H1 (cell line): ENCODE measurements at regions not wholly inside any gene's neighbourhood (a gene's known extent, or its start where the extent isn't known, plus 50 kb on each side); places are given as distances from the start of the nearest gene placed in this dataset.
A peak's percentile ranks its signal among the peaks of the same experiment; 100 is the strongest.

ENCODE experiments used
- CTCF ChIA-PET: fragments of 300-600 bp; sonication (Branson Sonifier 250); formaldehyde crosslinking; loops from one replicate; lab custom pipeline; 2021; ENCODE audit not compliant: partially characterized antibody; lab: Charles Lee
- POLR2A ChIA-PET: fragments of 300-600 bp; sonication (Branson Sonifier 250); formaldehyde crosslinking; loops from one replicate; lab custom pipeline; 2021; ENCODE audit warnings: inconsistent platforms; ENCODE audit not compliant: partially characterized antibody; lab: Charles Lee
- DNase-seq, 2 experiments: peaks; one replicate each; pipeline versions ENCODE4 v3.0.0 to v3.0.0-alpha.2; 2010 to 2022; ENCODE audit warnings: low spot score in 2 of 2, low read depth in 1 of 2, mixed read lengths in 1 of 2
- FAIRE-seq: peaks from 2 replicates; lab custom pipeline; 2011; peaks lifted over from hg19 to GRCh38; lab: Jason Lieb, UNC
- H2AFZ ChIP-seq: 2 replicates; pipeline ENCODE4 v1.8.1; 2012; ENCODE audit warnings: low read length, inconsistent platforms
- H2AK5ac ChIP-seq: 2 replicates; pipeline ENCODE4 v1.6.1; 2013; ENCODE audit warnings: low read depth, low read length
- H2BK120ac ChIP-seq: replicated peaks from 2 replicates; pipeline ENCODE3; 2013; ENCODE audit warnings: low read depth, low read length, inconsistent platforms
- H2BK12ac ChIP-seq: 2 replicates; pipeline ENCODE4 v1.6.1; 2013; ENCODE audit warnings: low read depth, low read length
- H2BK15ac ChIP-seq: 2 replicates; pipeline ENCODE4 v1.6.1; 2013; ENCODE audit warnings: low read length
- H2BK20ac ChIP-seq: 2 replicates; pipeline ENCODE4 v1.6.1; 2013; ENCODE audit warnings: low read length
- H2BK5ac ChIP-seq: 2 replicates; pipeline ENCODE4 v1.6.1; 2013; ENCODE audit warnings: low read depth, low read length
- H3K14ac ChIP-seq: 2 replicates; pipeline ENCODE4 v1.6.1; 2013; ENCODE audit warnings: inconsistent platforms; ENCODE audit not compliant: insufficient read length
- H3K18ac ChIP-seq: 2 replicates; pipeline ENCODE4 v1.6.1; 2013; ENCODE audit warnings: low read length; ENCODE audit errors: extremely low read depth
- H3K23ac ChIP-seq: 2 replicates; pipeline ENCODE4 v1.6.1; 2013; ENCODE audit warnings: inconsistent platforms; ENCODE audit not compliant: insufficient read length
- H3K23me2 ChIP-seq: 2 replicates; pipeline ENCODE4 v1.6.1; 2013; ENCODE audit warnings: low read depth, low read length
- H3K27ac ChIP-seq: 2 replicates; pipeline ENCODE4 v1.6.1; 2011; ENCODE audit warnings: low read depth, low read length, inconsistent platforms
- H3K27me3 ChIP-seq, 4 experiments: replicated peaks in 1 of 4; 1 replicate in 1 of 4; 2 replicates in 3 of 4; pipeline versions ENCODE4 v1.6.1 to v1.8.1; 2011 to 2013; ENCODE audit warnings: low read length in 3 of 4, mild to moderate bottlenecking in 3 of 4, inconsistent platforms in 2 of 4, mixed read lengths in 2 of 4, moderate library complexity in 1 of 4; ENCODE audit not compliant: control insufficient read depth in 3 of 4, insufficient read depth in 3 of 4; ENCODE audit errors: extremely low read depth in 1 of 4
- H3K36me3 ChIP-seq, 4 experiments: 2 replicates each; pipeline versions ENCODE4 v1.6.1 to v1.8.1; 2011 to 2013; ENCODE audit warnings: mild to moderate bottlenecking in 4 of 4, low read length in 3 of 4, moderate library complexity in 2 of 4, control low read depth in 1 of 4, inconsistent platforms in 1 of 4; ENCODE audit not compliant: insufficient read depth in 4 of 4, control insufficient read depth in 2 of 4
- H3K4ac ChIP-seq: replicated peaks from 2 replicates; pipeline ENCODE3; 2013; ENCODE audit warnings: low read length, low read depth, mixed read lengths, inconsistent platforms; ENCODE audit not compliant: insufficient read length
- H3K4me1 ChIP-seq, 4 experiments: replicated peaks in 1 of 4; 1 replicate in 1 of 4; 2 replicates in 3 of 4; pipeline versions ENCODE4 v1.6.1 to v1.8.1; 2011 to 2013; ENCODE audit warnings: low read length in 3 of 4, inconsistent platforms in 2 of 4, mixed read lengths in 1 of 4; ENCODE audit not compliant: insufficient read depth in 4 of 4, control insufficient read depth in 3 of 4
- H3K4me2 ChIP-seq, 2 experiments: 2 replicates each; pipeline versions ENCODE4 v1.6.1 to v1.8.1; 2011 to 2013; ENCODE audit warnings: low read depth in 2 of 2, low read length in 2 of 2, control low read depth in 1 of 2, inconsistent platforms in 1 of 2, mild to moderate bottlenecking in 1 of 2; ENCODE audit not compliant: insufficient read depth in 1 of 2
- H3K4me3 ChIP-seq, 4 experiments: fragments of 200-600, 300-600 bp in 1 of 4; sonication (generic), shearing (Covaris generic), sonication (Bioruptor Twin) in 1 of 4; 2 replicates each; pipeline versions ENCODE4 v1.5.1 to v1.8.1; 2011 to 2016; ENCODE audit warnings: low read length in 4 of 4, low read depth in 3 of 4, control low read depth in 2 of 4, inconsistent platforms in 2 of 4, mild to moderate bottlenecking in 2 of 4, mixed read lengths in 1 of 4, moderate library complexity in 1 of 4; ENCODE audit not compliant: insufficient read depth in 2 of 4; ENCODE audit errors: extremely low read depth in 1 of 4
- H3K56ac ChIP-seq: replicated peaks from 2 replicates; pipeline ENCODE3; 2013; ENCODE audit warnings: low read depth, mild to moderate bottlenecking, mixed read lengths, low read length, inconsistent platforms; ENCODE audit not compliant: insufficient read length
- H3K79me1 ChIP-seq: 2 replicates; pipeline ENCODE4 v1.6.1; 2013; ENCODE audit warnings: low read depth, low read length, control low read depth
- H3K79me2 ChIP-seq, 2 experiments: 2 replicates each; pipeline versions ENCODE4 v1.6.1 to v1.8.1; 2012 to 2013; ENCODE audit warnings: low read length in 2 of 2, mild to moderate bottlenecking in 2 of 2, inconsistent platforms in 1 of 2; ENCODE audit not compliant: insufficient read depth in 2 of 2, control insufficient read depth in 1 of 2
- H3K9ac ChIP-seq, 4 experiments: replicated peaks in 1 of 4; 1 replicate in 1 of 4; 2 replicates in 3 of 4; pipeline versions ENCODE4 v1.6.1 to v1.8.1; 2011 to 2013; ENCODE audit warnings: low read depth in 3 of 4, low read length in 3 of 4, control low read depth in 2 of 4, mild to moderate bottlenecking in 2 of 4, moderate library complexity in 2 of 4, inconsistent platforms in 1 of 4; ENCODE audit errors: extremely low read depth in 1 of 4
- H3K9me3 ChIP-seq, 2 experiments: 2 replicates each; pipeline versions ENCODE4 v1.6.1 to v1.8.1; 2012 to 2013; ENCODE audit warnings: mild to moderate bottlenecking in 2 of 2, moderate library complexity in 2 of 2, control low read depth in 1 of 2, inconsistent platforms in 1 of 2, low read depth in 1 of 2, low read length in 1 of 2, mixed read lengths in 1 of 2; ENCODE audit not compliant: insufficient read depth in 2 of 2
- H4K20me1 ChIP-seq, 2 experiments: replicated peaks in 1 of 2; 2 replicates each; pipeline versions ENCODE3 to v1.8.1; 2011 to 2013; ENCODE audit warnings: inconsistent platforms in 2 of 2, low read length in 2 of 2, mild to moderate bottlenecking in 1 of 2; ENCODE audit not compliant: insufficient read depth in 2 of 2, control insufficient read depth in 1 of 2
- H4K5ac ChIP-seq: 2 replicates; pipeline ENCODE4 v1.6.1; 2013; ENCODE audit warnings: low read length, low read depth, mixed read lengths, inconsistent platforms; ENCODE audit not compliant: insufficient read length
- H4K8ac ChIP-seq: 2 replicates; pipeline ENCODE4 v1.8.0; 2013; ENCODE audit warnings: mild to moderate bottlenecking, moderate library complexity, low read length, inconsistent platforms; ENCODE audit not compliant: insufficient read depth; ENCODE audit errors: extremely low read depth
- H4K91ac ChIP-seq: replicated peaks from 2 replicates; pipeline ENCODE3; 2013; ENCODE audit warnings: low read length, mixed read lengths, inconsistent platforms; ENCODE audit not compliant: insufficient read length
- ATF2 ChIP-seq: IDR thresholded peaks from 2 replicates; pipeline ENCODE4 v1.6.1; 2012; ENCODE audit warnings: low read length, inconsistent platforms
- BACH1 ChIP-seq: IDR thresholded peaks from 2 replicates; pipeline ENCODE4 v1.6.1; 2012; ENCODE audit warnings: low read length, improper control_type of control experiment
- CEBPB ChIP-seq: IDR thresholded peaks from 2 replicates; pipeline ENCODE4 v1.6.1; 2012; ENCODE audit warnings: low read depth, low read length
- CHD2 ChIP-seq: IDR thresholded peaks from 2 replicates; pipeline ENCODE4 v1.6.1; 2012; ENCODE audit warnings: low read length, improper control_type of control experiment
- EGR1 ChIP-seq: IDR thresholded peaks from 2 replicates; pipeline ENCODE4 v1.6.1; 2011; ENCODE audit warnings: low read depth, low read length, borderline replicate concordance
- HDAC2 ChIP-seq, 2 experiments: fragments of 300-600 bp in 1 of 2; sonication (generic) in 1 of 2; IDR thresholded peaks; 2 replicates each; pipeline ENCODE4 v1.6.1; 2011 to 2012; ENCODE audit warnings: low read depth in 2 of 2, low read length in 2 of 2, mild to moderate bottlenecking in 2 of 2, moderate library complexity in 2 of 2, borderline replicate concordance in 1 of 2, inconsistent platforms in 1 of 2
- KDM5A ChIP-seq: fragments of 200-600 bp; IDR thresholded peaks from 2 replicates; pipeline ENCODE4 v1.7.1; 2012; ENCODE audit warnings: mild to moderate bottlenecking, low read length, inconsistent platforms, mixed read lengths
- MAFK ChIP-seq: IDR thresholded peaks from 2 replicates; pipeline ENCODE4 v1.6.1; 2012; ENCODE audit warnings: low read depth, mild to moderate bottlenecking, improper control_type of control experiment, low read length
- RNF2 ChIP-seq: fragments of 200-900, 300-1000 bp; sonication (generic); IDR thresholded peaks from 2 replicates; pipeline ENCODE4 v1.7.1; 2016; ENCODE audit warnings: borderline replicate concordance, low read depth, mild to moderate bottlenecking, antibody characterized with exemption, low read length; ENCODE audit not compliant: poor library complexity, severe bottlenecking; ENCODE audit errors: missing control alignments
- SIX5 ChIP-seq: IDR thresholded peaks from 2 replicates; pipeline ENCODE4 v1.6.1; 2011; ENCODE audit warnings: mild to moderate bottlenecking, low read depth, low read length
- SP2 ChIP-seq: IDR thresholded peaks from 2 replicates; pipeline ENCODE4 v1.6.1; 2012; ENCODE audit warnings: mild to moderate bottlenecking, low read length, inconsistent platforms
- SP4 ChIP-seq: IDR thresholded peaks from 2 replicates; pipeline ENCODE4 v1.6.1; 2012; ENCODE audit warnings: low read length, inconsistent platforms
- TAF1 ChIP-seq: IDR thresholded peaks from 2 replicates; pipeline ENCODE4 v1.6.1; 2011; ENCODE audit warnings: mild to moderate bottlenecking, low read depth, low read length
- TAF7 ChIP-seq: optimal IDR thresholded peaks from 2 replicates; pipeline ENCODE3; 2011; ENCODE audit warnings: low read depth, mild to moderate bottlenecking, inconsistent platforms, low read length, moderate library complexity, borderline replicate concordance
- WGBS, 2 experiments: shearing (Covaris generic) in 1 of 2; methylation state at CpG; one replicate each; pipeline versions ENCODE4 v1.1.6 to v1.1.7; 2013 to 2015; ENCODE audit warnings: low lambda C conversion rate in 2 of 2, mixed read lengths in 2 of 2, inconsistent platforms in 1 of 2, low coverage in 1 of 2, missing lambda C conversion rate in 1 of 2; ENCODE audit not compliant: insufficient replicate concordance in 2 of 2, insufficient coverage in 1 of 2, insufficient read length in 1 of 2; ENCODE audit errors: extremely low coverage in 1 of 2, missing lambda C conversion rate in 1 of 2; 5-methylcytosine and 5-hydroxymethylcytosine counted together

GRCh38 chr6:43979525-43979924, 147.7 kb downstream of the MRPL14 start:
- Histone ChIP-seq H3K56ac (no peak overlapping the region), H3K79me2 (no peaks in the 10 kb centered on the region), H3K4me3 (no peak overlapping the region), H2AK5ac (no peak overlapping the region), H3K27ac (no peak overlapping the region), H3K9ac (no peak overlapping the region; a peak in 1 of 7 replicates), H4K8ac (no peak overlapping the region), H3K4me2 (no peak overlapping the region), H2BK20ac (no peak overlapping the region), H4K5ac (no peak overlapping the region), H3K18ac (no peak overlapping the region), H3K4ac (no peak overlapping the region), H3K14ac (no peak overlapping the region), H3K4me1 (no peaks in the 10 kb centered on the region), H3K27me3 (no peaks in the 10 kb centered on the region), H4K20me1 (no peaks in the 10 kb centered on the region), H3K79me1 (no peaks in the 10 kb centered on the region), H2BK120ac (no peak overlapping the region), H2BK12ac (no peak overlapping the region), H2BK15ac (no peak overlapping the region), H2AFZ (no peak overlapping the region), H3K23me2 (no peaks in the 10 kb centered on the region), H4K91ac (no peak overlapping the region), H3K9me3 (no peaks in the 10 kb centered on the region), H3K23ac (no peak overlapping the region), H3K36me3 (no peaks in the 10 kb centered on the region), H2BK5ac (no peak overlapping the region)
- POLR2A ChIA-PET: no interaction called here
- WGBS, 2 experiments: 97% methylated on average over 4 of the region's 4 CpGs; no CpG with 5 or more reads in 1 of the 2 experiments
- FAIRE-seq (no peak), DNase-seq (peak in 1 of 2 experiments; percentile 34)
- CTCF ChIA-PET: interaction anchor here (0.8 to 7.1 kb wide), 10 partner anchors 9 to 205 kb away, joined by 3 to 35 read pairs (median 4); no protein-coding TSS in a partner anchor
- TF ChIP-seq BACH1 (no peak), SP2 (no peak), MAFK (no peak), HDAC2 (IDR thresholded peaks at IDR 0.05; ENCODE audit: borderline replicate concordance in 1 of 2, low read depth in 2 of 2, low read length in 2 of 2) (no peak), RNF2 (no peak), SIX5 (no peak), CHD2 (no peak), SP4 (no peak), EGR1 (no peak), ATF2 (no peak), TAF1 (no peak), KDM5A (no peak), TAF7 (no peak), CEBPB (no peak)
